MM.1S (cell line): ENCODE measurements at regions not wholly inside any gene's neighbourhood (a gene's known extent, or its start where the extent isn't known, plus 50 kb on each side); places are given as distances from the start of the nearest gene placed in this dataset.

Experiments used
- CTCF ChIP-seq: fragments of 300-600 bp; sonication (generic); IDR thresholded peaks from 2 replicates; pipeline ENCODE4 v1.5.1; 2016; ENCODE audit warnings: antibody characterized with exemption, low read length, mixed read lengths
- EZH2phosphoT487 ChIP-seq: fragments of 300-600 bp; sonication (generic); IDR thresholded peaks from 2 replicates; pipeline ENCODE4 v1.6.1; 2018; ENCODE audit warnings: antibody characterized with exemption, low read length

DNA sequence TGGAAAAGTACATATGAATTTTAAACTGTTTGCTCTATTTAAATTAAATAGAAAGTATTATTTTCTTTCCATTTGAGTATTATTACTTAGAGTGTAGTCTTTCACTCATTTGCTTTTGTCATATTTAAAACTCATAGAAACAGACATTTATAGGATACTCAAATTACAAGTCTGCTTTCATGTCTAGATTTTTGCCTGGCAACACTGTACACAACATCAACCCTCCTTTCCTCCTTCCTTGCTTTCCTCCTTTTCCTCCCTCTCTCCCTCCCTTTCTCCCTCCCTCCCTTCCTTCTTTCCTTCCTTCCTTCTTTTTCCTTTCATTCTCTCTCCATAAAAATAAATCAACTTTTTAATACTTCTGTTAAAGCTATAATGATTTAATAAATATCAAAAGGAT lies 2361.2 kb downstream of the ARAP2 start:
- TF ChIP-seq EZH2phosphoT487 (no peak), CTCF (no peak)
